GM13977 (cell line): ENCODE measurements at regions not wholly inside any gene's neighbourhood (a gene's known extent, or its start where the extent isn't known, plus 50 kb on each side); places are given as distances from the start of the nearest gene placed in this dataset.

Source experiments
- DNase-seq: peaks from one replicate; pipeline ENCODE4 v3.0.0; 2012; ENCODE audit warnings: low spot score
- CTCF ChIP-seq: IDR thresholded peaks from 2 replicates; pipeline ENCODE4 v1.5.1; 2012; ENCODE audit warnings: mild to moderate bottlenecking, control low read depth; ENCODE audit not compliant: insufficient read depth; ENCODE audit errors: extremely low read depth, missing control alignments
- in situ Hi-C: fragments of 300-500 bp; cut with MboI; formaldehyde crosslinking; loops from one replicate; pipeline ENCODE4 v1.12.0; 2022; ENCODE audit warnings: low sequenced_read_pairs, low pct_unique_long_range_greater_than_20kb, mixed read lengths, inconsistent platforms; ENCODE audit not compliant: unreplicated experiment

DNA sequence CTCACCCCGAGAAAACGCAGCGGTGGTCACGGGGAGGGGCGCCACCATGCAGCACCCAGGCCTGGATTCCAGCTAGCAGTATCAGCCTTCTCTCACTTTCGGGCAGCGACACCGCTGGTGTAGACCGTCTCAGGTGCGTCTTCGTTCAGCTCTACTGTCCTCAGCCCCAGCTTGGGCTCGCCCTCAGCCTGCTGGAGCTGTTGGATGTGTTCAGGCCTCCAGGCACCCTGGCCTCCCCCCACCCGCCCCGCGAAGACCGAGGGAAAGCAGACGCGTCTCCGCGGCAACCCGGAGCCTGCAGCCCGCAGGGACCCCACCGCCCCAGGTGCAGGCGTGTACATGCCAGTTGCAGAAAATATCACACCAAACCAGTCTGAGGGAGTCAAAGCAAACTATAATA, 60.8 kb upstream of the CARMIL1 start:
- DNase-seq: no peak
- TF ChIP-seq CTCF: no peak
- in situ Hi-C loops: no loop called here

DNA sequence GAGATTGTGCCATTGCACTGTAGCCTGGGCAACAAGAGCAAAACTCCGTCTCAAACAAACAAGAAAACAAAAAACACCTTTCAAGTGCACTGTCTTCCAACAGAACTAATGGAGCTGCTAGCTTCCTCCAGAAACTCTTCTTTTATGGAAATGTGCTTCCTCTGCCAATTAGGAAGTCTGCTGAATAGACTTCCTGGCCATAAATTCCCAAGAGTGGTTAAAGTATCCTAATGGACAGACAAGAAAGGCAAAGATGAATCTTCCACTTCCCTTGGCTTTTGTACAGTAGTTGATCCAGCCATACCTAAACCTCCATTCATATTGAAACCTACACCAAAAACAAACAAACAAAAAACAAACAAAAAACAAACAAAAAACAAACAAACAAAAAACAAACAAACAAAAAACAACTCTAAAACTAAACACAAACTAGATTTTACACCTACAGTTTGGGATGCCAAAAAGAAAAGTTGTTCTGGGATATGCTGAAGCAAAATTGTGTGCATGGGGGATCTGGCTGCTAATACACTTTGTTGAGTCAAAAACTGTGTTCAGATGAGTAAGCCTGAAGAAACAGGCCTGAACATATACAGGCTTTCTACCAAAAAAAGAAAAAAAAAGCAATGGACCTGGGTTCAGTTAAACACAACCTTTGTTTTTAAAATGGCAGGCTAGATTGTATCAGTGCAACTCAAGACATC, 59.8 kb upstream of the CARMIL1 start:
- no peak for TF ChIP-seq CTCF
- in situ Hi-C loops: no loop called here
- DNase-seq: no peak

GRCh38 chr6:25219917-25220278, 59.3 kb upstream of the CARMIL1 start:
- no peak for TF ChIP-seq CTCF
- no peak for DNase-seq
- in situ Hi-C loops: no loop called here

DNA sequence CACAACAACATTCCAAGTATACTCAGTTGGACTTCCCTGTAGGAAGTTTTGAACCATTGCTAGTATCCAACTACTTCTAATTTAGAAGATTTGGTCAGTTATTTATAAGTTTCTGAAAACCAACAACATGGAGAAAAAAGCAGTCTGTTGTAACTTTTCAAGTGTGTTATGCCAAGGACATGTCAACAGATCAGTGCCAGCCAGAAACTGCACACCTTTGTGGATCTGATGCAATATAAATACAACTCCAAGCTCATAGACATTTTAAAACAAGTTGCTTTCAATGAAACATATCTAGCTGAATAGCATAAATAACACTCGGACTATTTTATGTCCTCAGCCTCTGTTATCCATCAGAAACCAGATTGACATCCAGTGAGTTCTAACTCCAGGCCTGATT, 58.3 kb upstream of the CARMIL1 start:
- no peak for TF ChIP-seq CTCF
- in situ Hi-C loops: no loop called here
- no peak for DNase-seq

- TF ChIP-seq CTCF: no peak
- no peak for DNase-seq
- in situ Hi-C loops: no loop called here
Observed at GRCh38 chr6:25222006-25222678, 57.0 kb upstream of the CARMIL1 start.

GRCh38 chr6:25223490-25223991, 55.6 kb upstream of the CARMIL1 start:
- in situ Hi-C loops: no loop called here
- DNase-seq: peak; percentile 63
- TF ChIP-seq CTCF: peak; percentile 89
